CD4-positive, alpha-beta T cell (primary cell): ENCODE measurements at regions not wholly inside any gene's neighbourhood (a gene's known extent, or its start where the extent isn't known, plus 50 kb on each side); places are given as distances from the start of the nearest gene placed in this dataset.

ENCODE experiments used
- ATAC-seq: fragments of 200-7000 bp; cut with Tn5 transposase; one replicate; pipeline ENCODE4 v1.10.0; 2022; ENCODE audit warnings: mild to moderate bottlenecking; ENCODE audit not compliant: poor library complexity
- CTCF ChIA-PET: fragments of 350-600 bp; sonication (Branson Sonifier 250); formaldehyde crosslinking; loops from one replicate; lab custom pipeline; 2021; ENCODE audit warnings: antibody characterized with exemption, inconsistent platforms; lab: Charles Lee
- POLR2A ChIA-PET: fragments of 350-600 bp; sonication (Branson Sonifier 250); formaldehyde crosslinking; loops from one replicate; lab custom pipeline; 2021; ENCODE audit warnings: antibody characterized with exemption, inconsistent platforms; lab: Charles Lee
- DNase-seq, 14 experiments: peaks; one replicate each; pipeline ENCODE4 v3.0.0-alpha.2; 2013 to 2020; ENCODE audit warnings: mixed read lengths in 2 of 14
- H3K27ac ChIP-seq, 2 donors: one replicate each; pipeline versions ENCODE4 v1.5.1 to v1.7.0; 2013; ENCODE audit warnings: low read length in 2 of 2, low read depth in 1 of 2, mild to moderate bottlenecking in 1 of 2
- H3K27me3 ChIP-seq, 2 experiments: 1 replicate in 1 of 2; 2 replicates in 1 of 2; pipeline versions ENCODE4 v1.6.1 to v1.7.0; 2013; ENCODE audit warnings: low read length in 2 of 2, control low read depth in 1 of 2, mild to moderate bottlenecking in 1 of 2, moderate library complexity in 1 of 2; ENCODE audit not compliant: insufficient read depth in 2 of 2, control insufficient read depth in 1 of 2
- H3K36me3 ChIP-seq: one replicate; pipeline ENCODE4 v1.6.1; 2013; ENCODE audit warnings: low read length, control low read depth; ENCODE audit not compliant: insufficient read depth
- H3K4me1 ChIP-seq: one replicate; pipeline ENCODE4 v1.6.1; 2013; ENCODE audit warnings: low read length, control low read depth; ENCODE audit not compliant: insufficient read depth
- H3K4me3 ChIP-seq: one replicate; pipeline ENCODE4 v1.5.1; 2013; ENCODE audit warnings: mild to moderate bottlenecking, low read length, moderate library complexity
- H3K9me3 ChIP-seq, 2 experiments: 1 replicate in 1 of 2; 2 replicates in 1 of 2; pipeline versions ENCODE4 v1.6.1 to v1.7.0; 2013; ENCODE audit warnings: low read length in 2 of 2, mild to moderate bottlenecking in 2 of 2, control low read depth in 1 of 2, moderate library complexity in 1 of 2; ENCODE audit not compliant: control insufficient read depth in 1 of 2, insufficient read depth in 1 of 2
- H3K27ac Mint-ChIP-seq: one replicate; pipeline ENCODE4 v1.8.0; 2020; ENCODE audit warnings: mixed read lengths
- H3K27me3 Mint-ChIP-seq: one replicate; pipeline ENCODE4 v1.8.0; 2021; ENCODE audit warnings: mixed read lengths
- H3K36me3 Mint-ChIP-seq: one replicate; pipeline ENCODE4 v1.8.0; 2021; ENCODE audit warnings: low read depth, mixed read lengths
- H3K4me1 Mint-ChIP-seq: one replicate; pipeline ENCODE4 v1.8.0; 2021; ENCODE audit warnings: low read depth, mixed read lengths
- H3K4me3 Mint-ChIP-seq: one replicate; pipeline ENCODE4 v1.8.0; 2020; ENCODE audit warnings: mild to moderate bottlenecking, mixed read lengths
- H3K9me3 Mint-ChIP-seq: one replicate; pipeline ENCODE4 v1.8.0; 2020; ENCODE audit warnings: mixed read lengths
- CTCF ChIP-seq: fragments of 200-600 bp; IDR thresholded peaks from one replicate; pipeline ENCODE4 v1.8.0; 2022; ENCODE audit warnings: antibody characterized with exemption, mild to moderate bottlenecking
- intact Hi-C, 2 experiments: fragments of 100-400 bp; cut with DNase I in 1 of 2; cut with micrococcal nuclease in 1 of 2; formaldehyde crosslinking; loops; one replicate each; pipeline versions ENCODE4 v1.15.1 to v1.9.0; 2023 to 2025; cut with DNase I, micrococcal nuclease

GRCh38 chr2:18078216-18078615 lies 199.7 kb downstream of the KCNS3 start:
- Histone ChIP-seq H3K36me3 (no peaks in the 10 kb centered on the region), H3K27ac (no peak overlapping the region), H3K4me1 (no peaks in the 10 kb centered on the region), H3K27me3 (no peaks in the 10 kb centered on the region), H3K9me3 (no peaks in the 10 kb centered on the region), H3K4me3 (no peak overlapping the region)
- Mint-ChIP-seq H3K4me3 (no peak overlapping the region), H3K36me3 (no peaks in the 10 kb centered on the region), H3K4me1 (peaks cover 12% of the 10 kb centered on the region), H3K27me3 (peaks cover 2% of the 10 kb centered on the region), H3K27ac (no peak overlapping the region), H3K9me3 (peaks cover 3% of the 10 kb centered on the region)
- POLR2A ChIA-PET, result no interaction called here
- DNase-seq, result no peak
- TF ChIP-seq CTCF, result no peak
- intact Hi-C loops, result no loop called here
- CTCF ChIA-PET, result interaction anchor here (1.1 kb wide), 1 partner anchor 11 kb away, joined by 3 read pairs; no protein-coding TSS in a partner anchor
- no peak for ATAC-seq

GRCh38 chr2:18077704-18078103 lies 199.2 kb downstream of the KCNS3 start:
- ChIA-PET POLR2A (no interaction called here), CTCF (interaction anchor here (1.1 kb wide), 1 partner anchor 11 kb away, joined by 3 read pairs; no protein-coding TSS in a partner anchor)
- ATAC-seq (no peak), DNase-seq (peak in 2 of 14 experiments; percentile 4 to 11)
- H3K36me3 ChIP-seq, result no peaks in the 10 kb centered on the region
- Mint-ChIP-seq H3K4me3 (no peak overlapping the region), H3K36me3 (no peaks in the 10 kb centered on the region), H3K27me3 (peaks cover 7% of the 10 kb centered on the region), H3K9me3 (peaks cover 3% of the 10 kb centered on the region), H3K4me1 (peaks cover 12% of the 10 kb centered on the region), H3K27ac (no peak overlapping the region)
- intact Hi-C loops, result no loop called here
- H3K4me1 ChIP-seq, result no peaks in the 10 kb centered on the region
- no peak overlapping the region for H3K27ac ChIP-seq
- no peaks in the 10 kb centered on the region for H3K9me3 ChIP-seq
- no peak overlapping the region for H3K4me3 ChIP-seq
- TF ChIP-seq CTCF, result no peak
- H3K27me3 ChIP-seq, result no peaks in the 10 kb centered on the region

DNA sequence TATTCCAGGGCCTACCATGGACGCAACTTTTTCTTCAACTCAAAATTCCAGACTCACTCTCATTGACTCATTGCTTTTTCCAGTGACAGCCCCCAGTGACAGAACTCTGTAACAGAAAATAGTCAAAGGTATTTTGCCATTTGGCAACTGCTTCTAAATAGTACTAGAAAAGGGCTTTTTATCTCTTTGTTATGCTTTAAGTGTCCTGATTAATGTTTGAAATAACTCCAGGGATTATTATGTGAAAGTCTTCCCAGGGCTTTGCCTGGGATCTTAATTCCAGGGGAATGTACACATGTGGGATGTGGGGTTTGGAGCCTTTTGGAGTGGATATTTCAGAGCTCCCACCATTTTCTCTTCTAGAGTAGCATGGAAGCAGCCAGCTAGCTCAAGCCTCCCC lies 198.8 kb downstream of the KCNS3 start:
- no peak for TF ChIP-seq CTCF
- Mint-ChIP-seq H3K27me3 (peaks cover 9% of the 10 kb centered on the region), H3K4me3 (no peak overlapping the region), H3K36me3 (no peaks in the 10 kb centered on the region), H3K9me3 (no peaks in the 10 kb centered on the region), H3K27ac (no peak overlapping the region), H3K4me1 (peaks cover 12% of the 10 kb centered on the region)
- intact Hi-C loops, result no loop called here
- no peak for DNase-seq
- Histone ChIP-seq H3K36me3 (no peaks in the 10 kb centered on the region), H3K27ac (no peak overlapping the region), H3K4me1 (no peaks in the 10 kb centered on the region), H3K4me3 (no peak overlapping the region), H3K27me3 (no peaks in the 10 kb centered on the region), H3K9me3 (no peaks in the 10 kb centered on the region)
- CTCF ChIA-PET, result no interaction called here
- POLR2A ChIA-PET, result no interaction called here
- no peak for ATAC-seq
